Transverse colon (tissue), 4 donors: ENCODE measurements at regions not wholly inside any gene's neighbourhood (a gene's known extent, or its start where the extent isn't known, plus 50 kb on each side); places are given as distances from the start of the nearest gene placed in this dataset.

Source experiments
- DNase-seq: peaks from one replicate; pipeline ENCODE4 v3.0.0-alpha.2; 2019
- H3K27ac ChIP-seq, 4 donors: fragments of 200-600 bp; sonication (generic); 2 replicates each; pipeline ENCODE4 v1.5.1; 2016 to 2018; ENCODE audit warnings: inconsistent platforms in 4 of 4
- H3K27me3 ChIP-seq: fragments of 200-600 bp; sonication (generic); 2 replicates; pipeline ENCODE4 v1.5.1; 2017; ENCODE audit warnings: inconsistent platforms
- H3K36me3 ChIP-seq, 4 donors: fragments of 200-600 bp; sonication (generic); 2 replicates each; pipeline ENCODE4 v1.5.1; 2017 to 2019; ENCODE audit warnings: inconsistent platforms in 4 of 4
- H3K4me1 ChIP-seq, 4 donors: fragments of 200-600 bp; sonication (generic); 2 replicates each; pipeline ENCODE4 v1.5.1; 2017 to 2020; ENCODE audit warnings: inconsistent platforms in 4 of 4
- H3K4me3 ChIP-seq, 4 donors: fragments of 200-600 bp; sonication (generic); 1 replicate in 1 of 4; 2 replicates in 3 of 4; pipeline versions ENCODE4 v1.5.1 to v1.6.1; 2017 to 2019; ENCODE audit warnings: inconsistent platforms in 4 of 4
- H3K9me3 ChIP-seq, 2 donors: fragments of 200-600 bp; sonication (generic); 2 replicates each; pipeline ENCODE4 v1.5.1; 2017 to 2019; ENCODE audit warnings: inconsistent platforms in 2 of 2
- EP300 ChIP-seq: sonication (generic); formaldehyde crosslinking; IDR thresholded peaks from one replicate; pipeline ENCODE4 v1.6.1; 2017; ENCODE audit warnings: antibody characterized with exemption, low read depth
- POLR2A ChIP-seq: fragments of 450-650 bp; IDR thresholded peaks from one replicate; pipeline ENCODE4 v1.6.1; 2016; ENCODE audit warnings: antibody characterized with exemption, mild to moderate bottlenecking, moderate library complexity
- POLR2AphosphoS5 ChIP-seq, 3 donors: sonication (generic); formaldehyde crosslinking; IDR thresholded peaks; one replicate each; pipeline ENCODE4 v1.6.1; 2016; ENCODE audit warnings: antibody characterized with exemption in 3 of 3
- WGBS, 2 donors: methylation state at CpG; one replicate each; pipeline ENCODE4 v1.1.5; 2018; ENCODE audit warnings: low coverage in 1 of 2; 5-methylcytosine and 5-hydroxymethylcytosine counted together
- in situ Hi-C, 4 donors: fragments of 200-750 bp; cut with MboI; loops; one replicate each; pipeline versions ENCODE4 v1.15.0 to v1.15.1; 2017; ENCODE audit warnings: low sequenced_read_pairs in 3 of 4, low pct_ligation_motif_present in 1 of 4, low pct_unique_long_range_greater_than_20kb in 1 of 4
- intact Hi-C: fragments of 100-400 bp; cut with DNase I; formaldehyde crosslinking; loops from one replicate; pipeline ENCODE4 v1.15.1; 2023; ENCODE audit warnings: low total_unique reads
- TF ChIP-seq, protein P1 (sequence below), 5 experiments: fragments of 200-600 bp in 3 of 5; fragments of 450-650 bp in 2 of 5; sonication (generic) in 3 of 5; IDR thresholded peaks; 1 replicate in 2 of 5; 2 replicates in 3 of 5; pipeline ENCODE4 v1.5.1; 2016 to 2017; ENCODE audit warnings: antibody characterized with exemption in 5 of 5, inconsistent platforms in 3 of 5, mild to moderate bottlenecking in 2 of 5, moderate library complexity in 1 of 5

DNA sequence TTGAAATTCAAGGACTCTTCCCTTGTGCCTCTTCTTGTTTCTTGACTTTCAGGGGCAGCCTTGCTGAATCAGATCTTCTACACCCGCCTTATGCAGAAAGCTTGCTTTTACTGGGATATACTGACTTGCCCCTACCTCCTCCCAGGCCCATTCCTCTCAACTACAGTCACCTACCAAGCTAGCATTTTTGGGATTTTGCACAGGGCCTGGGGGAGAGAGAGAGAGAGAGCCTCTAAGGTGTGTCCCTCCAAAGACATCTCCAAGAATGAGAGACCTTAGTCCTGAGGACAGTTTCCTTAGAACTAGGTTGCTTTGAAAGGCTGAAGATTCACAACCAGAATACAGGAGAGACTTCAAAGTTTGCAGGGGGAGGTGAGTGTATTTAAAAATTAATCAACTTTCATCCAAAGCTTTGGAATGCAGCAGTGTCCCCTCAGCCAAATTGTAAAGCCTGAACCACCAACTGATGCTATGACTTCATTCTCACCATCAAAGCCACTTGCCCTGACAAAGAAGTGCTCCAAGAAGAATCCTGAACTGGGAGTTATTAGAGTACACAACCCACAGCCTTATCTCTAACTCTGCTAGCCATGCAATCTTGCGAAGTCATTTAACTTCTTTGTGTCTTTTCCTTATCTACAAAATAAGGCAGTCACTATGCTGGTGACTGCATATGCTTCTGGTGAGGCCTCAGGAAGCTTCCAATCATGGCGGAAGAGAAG, 96.1 kb upstream of the EGLN3 start:
- Histone ChIP-seq H3K27me3 (no peaks in the 10 kb centered on the region), H3K36me3 (no peaks in the 10 kb centered on the region), H3K4me1 (peaks cover 0 to 11% (median 4%) of the 10 kb centered on the region in 4 donors), H3K27ac (no peak overlapping the region), H3K9me3 (no peaks in the 10 kb centered on the region), H3K4me3 (no peak overlapping the region)
- DNase-seq, result no peak
- TF ChIP-seq EP300 (no peak), POLR2AphosphoS5 (IDR thresholded peaks at IDR 0.05) (no peak), POLR2A (no peak)
- TF ChIP-seq, protein P1, sequence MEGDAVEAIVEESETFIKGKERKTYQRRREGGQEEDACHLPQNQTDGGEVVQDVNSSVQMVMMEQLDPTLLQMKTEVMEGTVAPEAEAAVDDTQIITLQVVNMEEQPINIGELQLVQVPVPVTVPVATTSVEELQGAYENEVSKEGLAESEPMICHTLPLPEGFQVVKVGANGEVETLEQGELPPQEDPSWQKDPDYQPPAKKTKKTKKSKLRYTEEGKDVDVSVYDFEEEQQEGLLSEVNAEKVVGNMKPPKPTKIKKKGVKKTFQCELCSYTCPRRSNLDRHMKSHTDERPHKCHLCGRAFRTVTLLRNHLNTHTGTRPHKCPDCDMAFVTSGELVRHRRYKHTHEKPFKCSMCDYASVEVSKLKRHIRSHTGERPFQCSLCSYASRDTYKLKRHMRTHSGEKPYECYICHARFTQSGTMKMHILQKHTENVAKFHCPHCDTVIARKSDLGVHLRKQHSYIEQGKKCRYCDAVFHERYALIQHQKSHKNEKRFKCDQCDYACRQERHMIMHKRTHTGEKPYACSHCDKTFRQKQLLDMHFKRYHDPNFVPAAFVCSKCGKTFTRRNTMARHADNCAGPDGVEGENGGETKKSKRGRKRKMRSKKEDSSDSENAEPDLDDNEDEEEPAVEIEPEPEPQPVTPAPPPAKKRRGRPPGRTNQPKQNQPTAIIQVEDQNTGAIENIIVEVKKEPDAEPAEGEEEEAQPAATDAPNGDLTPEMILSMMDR (IDR thresholded peaks at IDR 0.05), result no peak
- WGBS, 2 donors, result 93 to 94% methylated on average over 2 to 3 of the region's 3 CpGs
- intact Hi-C loops, result no loop called here
- in situ Hi-C loops, result no loop called here

DNA sequence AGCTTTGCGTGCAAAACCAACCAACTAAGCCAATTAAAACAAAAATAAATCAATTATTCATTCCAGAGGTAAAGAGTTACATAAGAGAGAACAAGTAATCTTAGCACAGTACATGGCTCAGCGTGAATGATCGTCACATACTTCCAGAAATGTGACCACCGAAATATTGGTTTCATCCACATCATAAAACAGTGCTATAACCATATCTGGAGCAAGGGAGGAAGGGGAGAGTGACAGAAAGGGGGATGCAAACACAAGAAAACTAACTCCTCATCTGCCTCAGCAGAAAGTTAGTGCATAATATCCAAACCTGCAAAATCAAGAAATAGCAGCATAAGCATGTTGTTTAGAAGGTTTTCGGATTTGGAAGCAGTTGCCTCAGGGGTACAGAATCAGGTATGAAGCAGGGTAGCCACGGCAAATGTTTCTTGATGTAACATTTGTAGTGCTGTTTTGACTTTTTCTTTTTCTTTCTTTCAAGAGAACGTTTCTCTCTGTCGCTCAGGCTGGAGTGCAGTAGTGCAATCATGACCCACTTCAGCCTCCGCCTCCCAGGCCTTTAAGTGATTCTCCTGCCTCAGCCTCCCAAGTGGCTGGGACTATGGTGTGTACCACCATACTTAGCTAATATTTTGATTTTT, 93.9 kb upstream of the EGLN3 start:
- Histone ChIP-seq H3K4me1 (peaks cover 0 to 11% (median 4%) of the 10 kb centered on the region in 4 donors), H3K27ac (no peak overlapping the region), H3K36me3 (no peaks in the 10 kb centered on the region), H3K4me3 (no peak overlapping the region), H3K9me3 (no peaks in the 10 kb centered on the region), H3K27me3 (no peaks in the 10 kb centered on the region)
- TF ChIP-seq EP300 (no peak), POLR2AphosphoS5 (IDR thresholded peaks at IDR 0.05) (no peak), POLR2A (no peak)
- TF ChIP-seq, protein P1 (IDR thresholded peaks at IDR 0.05), result no peak
- in situ Hi-C loops (no loop called here), intact Hi-C loops (no loop called here)
- DNase-seq, result no peak
- 87 to 92% methylated on average over 3 to 9 of the region's 9 CpGs for WGBS, 2 donors

DNA sequence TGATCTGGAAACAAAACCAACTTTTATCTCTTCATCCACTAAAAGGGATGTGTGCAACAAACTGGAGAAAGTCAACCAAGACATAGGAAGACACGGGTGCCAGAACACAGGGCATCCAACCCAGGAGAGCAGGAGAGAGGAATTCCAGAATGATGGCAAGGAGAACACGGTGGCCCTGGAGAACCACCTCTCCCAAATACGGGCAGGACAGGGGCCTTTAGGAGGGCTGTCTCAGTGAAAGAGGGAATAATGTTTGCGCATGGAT, 93.4 kb upstream of the EGLN3 start:
- no peak for DNase-seq
- WGBS, 2 donors, result 96% methylated on average over 4 of the region's 4 CpGs
- Histone ChIP-seq H3K4me3 (no peak overlapping the region), H3K4me1 (peaks cover 0 to 11% (median 4%) of the 10 kb centered on the region in 4 donors), H3K9me3 (no peaks in the 10 kb centered on the region), H3K27ac (peak overlapping the region in 1 of 4 donors; percentile 67), H3K27me3 (no peaks in the 10 kb centered on the region), H3K36me3 (no peaks in the 10 kb centered on the region)
- TF ChIP-seq POLR2A (no peak), EP300 (no peak), POLR2AphosphoS5 (IDR thresholded peaks at IDR 0.05) (no peak)
- TF ChIP-seq, protein P1 (IDR thresholded peaks at IDR 0.05), result no peak
- intact Hi-C loops, result no loop called here
- in situ Hi-C loops, result no loop called here

DNA sequence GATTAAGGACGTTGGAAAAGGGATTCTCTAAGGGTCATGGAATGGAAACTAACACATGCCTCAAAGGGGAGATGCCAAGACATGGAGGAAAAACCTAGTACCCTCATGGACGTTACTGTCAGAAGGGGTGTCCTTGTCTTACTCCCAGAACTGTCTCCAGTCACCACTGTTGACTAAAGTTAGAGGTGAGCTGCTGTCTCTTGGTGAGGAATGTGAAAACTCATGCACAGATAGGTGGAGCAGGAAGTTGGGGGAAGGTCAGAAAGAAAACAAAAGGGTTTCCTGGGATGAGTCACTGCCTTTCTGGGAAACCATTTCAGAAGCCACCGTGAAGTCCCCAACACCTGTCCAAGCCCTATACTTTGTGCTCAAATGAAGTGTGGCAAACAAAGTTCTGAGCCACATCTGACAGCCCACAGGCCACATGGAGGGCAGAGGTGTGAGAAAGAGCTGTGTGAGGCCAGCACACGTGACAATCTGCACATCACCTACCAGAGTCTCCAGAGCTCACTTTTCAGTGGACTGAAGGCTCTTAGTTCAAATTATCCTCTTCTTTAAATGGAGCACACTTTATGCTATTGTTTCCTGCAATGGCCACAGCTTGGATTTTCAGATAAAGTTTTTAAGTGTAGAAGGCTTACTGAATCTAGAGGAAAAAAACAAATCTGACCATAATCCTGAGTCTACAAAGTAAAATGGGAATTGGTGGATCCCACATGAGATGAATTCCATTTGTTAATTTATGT, 92.9 kb upstream of the EGLN3 start:
- Histone ChIP-seq H3K4me1 (peaks cover 0 to 11% (median 4%) of the 10 kb centered on the region in 4 donors), H3K4me3 (no peak overlapping the region), H3K27me3 (no peaks in the 10 kb centered on the region), H3K9me3 (no peaks in the 10 kb centered on the region), H3K36me3 (no peaks in the 10 kb centered on the region), H3K27ac (peak overlapping the region; percentile 28 to 67 (median 51))
- 17 to 43% methylated on average over 1 to 4 of the region's 4 CpGs for WGBS, 2 donors
- TF ChIP-seq EP300, result no peak
- peak in 2 of 3 donors; percentile 41 to 55 for TF ChIP-seq POLR2AphosphoS5 (IDR thresholded peaks at IDR 0.05)
- DNase-seq, result no peak
- in situ Hi-C loops, result no loop called here
- intact Hi-C loops, result no loop called here
